Right lobe of liver (tissue), 6 donors: ENCODE measurements at regions not wholly inside any gene's neighbourhood (a gene's known extent, or its start where the extent isn't known, plus 50 kb on each side); places are given as distances from the start of the nearest gene placed in this dataset.

ENCODE experiments used
- ATAC-seq, 4 donors: fragments of 200-7000 bp; cut with Tn5 transposase; one replicate each; pipeline ENCODE4 v1.9.1; 2020; ENCODE audit warnings: mild to moderate bottlenecking in 4 of 4, moderate library complexity in 4 of 4
- DNase-seq, 3 donors: peaks; one replicate each; pipeline ENCODE4 v3.0.0-alpha.2; 2020
- H3K27ac ChIP-seq, 3 donors: fragments of 200-600 bp; one replicate each; pipeline ENCODE4 v1.8.0; 2022
- H3K27me3 ChIP-seq, 2 donors: fragments of 200-600 bp; one replicate each; pipeline ENCODE4 v1.8.0; 2022
- H3K36me3 ChIP-seq, 4 donors: fragments of 200-600 bp; sonication (generic) in 1 of 4; one replicate each; pipeline versions ENCODE4 v1.5.1 to v1.8.0; 2017 to 2022; ENCODE audit warnings: control low read depth in 1 of 4
- H3K4me1 ChIP-seq, 4 donors: fragments of 200-600 bp; sonication (generic) in 1 of 4; one replicate each; pipeline versions ENCODE4 v1.5.1 to v1.8.0; 2017 to 2022; ENCODE audit warnings: control low read depth in 1 of 4
- H3K4me3 ChIP-seq, 3 donors: fragments of 200-600 bp; one replicate each; pipeline ENCODE4 v1.8.0; 2022
- H3K9me3 ChIP-seq, 4 donors: fragments of 200-600 bp; sonication (generic) in 1 of 4; one replicate each; pipeline versions ENCODE4 v1.5.1 to v1.8.0; 2017 to 2022; ENCODE audit warnings: control low read depth in 1 of 4
- POLR2A ChIP-seq: fragments of 450-650 bp; IDR thresholded peaks from one replicate; pipeline ENCODE4 v1.6.1; 2017; ENCODE audit warnings: antibody characterized with exemption, mild to moderate bottlenecking
- WGBS: methylation state at CpG from one replicate; pipeline ENCODE4 v1.1.6; 2018; ENCODE audit warnings: low coverage, low lambda C conversion rate; ENCODE audit not compliant: insufficient coverage; ENCODE audit errors: missing lambda C conversion rate; 5-methylcytosine and 5-hydroxymethylcytosine counted together
- intact Hi-C, 2 donors: fragments of 100-400 bp; cut with DNase I; formaldehyde crosslinking; loops; one replicate each; pipeline versions ENCODE4 v1.11.2 to v1.14.1; 2022
- TF ChIP-seq, protein P1 (sequence below), 4 donors: fragments of 200-600 bp in 3 of 4; fragments of 450-650 bp in 1 of 4; IDR thresholded peaks; one replicate each; pipeline versions ENCODE4 v1.5.1 to v1.8.0; 2016 to 2022; ENCODE audit warnings: antibody characterized with exemption in 4 of 4, mild to moderate bottlenecking in 2 of 4
- donor health status: DM: no; HTN: yes; CAD: no.
- donor health status: DM: no; HTN: no; CAD: no.
- donor health status: DM: no; HTN: no; CAD: no.
- donor health status: DM: no; HTN: yes; CAD: no.
- donor health status: DM: no; HTN: yes; CAD: no.

DNA sequence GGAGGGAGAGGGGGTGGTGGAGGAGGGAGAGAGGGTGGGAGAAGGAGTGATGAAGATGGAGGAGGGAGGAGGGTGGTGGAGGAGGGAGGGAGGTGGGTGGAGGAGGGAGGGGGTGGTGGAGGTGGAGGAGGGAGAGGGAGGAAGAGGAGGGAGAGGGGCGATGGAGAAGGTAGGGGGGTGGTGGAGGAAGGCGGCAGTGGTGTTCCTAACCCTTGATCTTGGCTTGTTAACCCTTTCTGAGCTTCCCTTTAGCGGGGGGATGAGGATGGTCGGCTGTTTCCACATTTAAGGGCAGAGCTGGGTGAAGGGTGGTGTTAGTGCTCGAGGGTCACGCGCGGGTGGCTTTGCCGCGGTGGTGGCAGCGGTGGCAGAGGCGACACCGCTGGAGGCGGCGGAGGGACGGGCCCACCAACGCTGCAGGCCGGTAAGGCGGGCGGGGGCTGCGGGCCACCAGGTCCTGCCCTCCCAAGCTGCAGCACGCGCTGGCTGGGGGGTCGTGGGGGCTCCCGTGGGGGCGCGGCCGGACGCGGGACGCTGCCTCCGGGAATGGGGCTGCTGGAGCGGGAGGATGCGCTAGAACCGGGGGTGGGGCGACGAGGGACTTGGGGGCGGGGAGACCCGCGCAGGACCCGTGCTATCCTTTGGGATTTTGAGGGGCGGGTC, 156.3 kb downstream of the PTPN11 start:
- 11% methylated on average over 26 of the region's 42 CpGs for WGBS
- no peak for DNase-seq

GRCh38 chr12:112575559-112576067, 156.9 kb downstream of the PTPN11 start:
- H3K9me3 ChIP-seq = no peaks in the 10 kb centered on the region
- no peak overlapping the region for H3K27ac ChIP-seq
- H3K27me3 ChIP-seq = no peaks in the 10 kb centered on the region
- no peak for ATAC-seq
- DNase-seq = no peak
- intact Hi-C loops = no loop called here
- H3K4me1 ChIP-seq = no peaks in the 10 kb centered on the region
- TF ChIP-seq POLR2A = no peak
- TF ChIP-seq, protein P1, sequence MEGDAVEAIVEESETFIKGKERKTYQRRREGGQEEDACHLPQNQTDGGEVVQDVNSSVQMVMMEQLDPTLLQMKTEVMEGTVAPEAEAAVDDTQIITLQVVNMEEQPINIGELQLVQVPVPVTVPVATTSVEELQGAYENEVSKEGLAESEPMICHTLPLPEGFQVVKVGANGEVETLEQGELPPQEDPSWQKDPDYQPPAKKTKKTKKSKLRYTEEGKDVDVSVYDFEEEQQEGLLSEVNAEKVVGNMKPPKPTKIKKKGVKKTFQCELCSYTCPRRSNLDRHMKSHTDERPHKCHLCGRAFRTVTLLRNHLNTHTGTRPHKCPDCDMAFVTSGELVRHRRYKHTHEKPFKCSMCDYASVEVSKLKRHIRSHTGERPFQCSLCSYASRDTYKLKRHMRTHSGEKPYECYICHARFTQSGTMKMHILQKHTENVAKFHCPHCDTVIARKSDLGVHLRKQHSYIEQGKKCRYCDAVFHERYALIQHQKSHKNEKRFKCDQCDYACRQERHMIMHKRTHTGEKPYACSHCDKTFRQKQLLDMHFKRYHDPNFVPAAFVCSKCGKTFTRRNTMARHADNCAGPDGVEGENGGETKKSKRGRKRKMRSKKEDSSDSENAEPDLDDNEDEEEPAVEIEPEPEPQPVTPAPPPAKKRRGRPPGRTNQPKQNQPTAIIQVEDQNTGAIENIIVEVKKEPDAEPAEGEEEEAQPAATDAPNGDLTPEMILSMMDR (IDR thresholded peaks at IDR 0.05) = no peak
- no peak overlapping the region for H3K4me3 ChIP-seq
- no peaks in the 10 kb centered on the region for H3K36me3 ChIP-seq
- WGBS = 40% methylated on average over 9 of the region's 22 CpGs

More for the DNA sequence above, 156.3 kb downstream of the PTPN11 start:
- H3K4me1 ChIP-seq = no peaks in the 10 kb centered on the region
- TF ChIP-seq, protein P1 (IDR thresholded peaks at IDR 0.05) = no peak
- TF ChIP-seq POLR2A = no peak
- H3K27ac ChIP-seq = no peak overlapping the region
- H3K4me3 ChIP-seq = no peak overlapping the region
- ATAC-seq = peak in 1 of 4 donors; percentile 23
- no peaks in the 10 kb centered on the region for H3K9me3 ChIP-seq
- intact Hi-C loops = no loop called here
- H3K27me3 ChIP-seq = no peaks in the 10 kb centered on the region
- H3K36me3 ChIP-seq = no peaks in the 10 kb centered on the region

DNA sequence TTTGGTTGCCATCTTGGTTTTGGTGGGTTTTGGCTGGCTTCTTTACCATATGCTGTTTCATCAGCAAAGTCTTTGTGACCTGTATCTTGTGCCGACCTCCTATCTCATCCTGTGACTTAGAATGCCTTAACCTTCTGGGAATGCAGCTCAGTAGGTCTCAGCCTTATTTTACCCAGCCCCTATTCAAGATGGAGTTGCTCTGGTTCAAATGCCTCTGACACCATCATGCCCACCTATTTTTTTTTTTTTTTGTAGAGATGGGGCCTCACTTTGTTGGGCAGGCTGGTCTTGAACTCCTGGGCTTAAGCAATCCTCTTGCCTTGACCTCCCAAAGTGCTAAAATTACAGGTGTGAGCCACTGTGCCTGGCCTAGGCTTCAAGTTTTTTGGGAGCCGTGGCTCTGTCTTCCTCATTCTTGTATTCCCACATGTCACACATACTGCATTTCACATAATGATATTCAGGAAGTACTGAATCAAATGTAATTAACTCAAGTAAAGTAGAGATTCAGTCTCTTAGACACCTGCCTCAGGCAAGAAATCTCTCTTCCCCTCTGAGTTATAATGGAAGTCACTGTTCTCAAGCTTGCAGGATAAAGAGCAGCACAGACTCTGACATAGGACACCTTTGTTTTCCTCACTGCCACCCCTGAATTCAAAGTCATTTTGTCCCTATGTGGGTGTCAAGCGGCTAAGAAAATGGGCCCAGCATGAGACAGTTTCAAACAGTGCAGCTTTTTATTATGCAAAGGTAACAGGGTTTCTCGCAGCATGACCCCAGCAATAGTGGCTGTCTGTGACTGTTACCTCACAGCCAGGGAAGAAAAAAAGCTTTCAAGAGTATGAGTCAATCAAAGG, 159.0 kb downstream of the PTPN11 start:
- Histone ChIP-seq H3K4me1 (no peaks in the 10 kb centered on the region), H3K27me3 (no peaks in the 10 kb centered on the region), H3K36me3 (no peaks in the 10 kb centered on the region), H3K27ac (no peak overlapping the region), H3K4me3 (no peak overlapping the region), H3K9me3 (no peaks in the 10 kb centered on the region)
- intact Hi-C loops = no loop called here
- 43% methylated on average over 4 of the region's 4 CpGs for WGBS
- TF ChIP-seq, protein P1 (IDR thresholded peaks at IDR 0.05) = no peak
- TF ChIP-seq POLR2A = no peak
- DNase-seq (no peak), ATAC-seq (no peak)

DNA sequence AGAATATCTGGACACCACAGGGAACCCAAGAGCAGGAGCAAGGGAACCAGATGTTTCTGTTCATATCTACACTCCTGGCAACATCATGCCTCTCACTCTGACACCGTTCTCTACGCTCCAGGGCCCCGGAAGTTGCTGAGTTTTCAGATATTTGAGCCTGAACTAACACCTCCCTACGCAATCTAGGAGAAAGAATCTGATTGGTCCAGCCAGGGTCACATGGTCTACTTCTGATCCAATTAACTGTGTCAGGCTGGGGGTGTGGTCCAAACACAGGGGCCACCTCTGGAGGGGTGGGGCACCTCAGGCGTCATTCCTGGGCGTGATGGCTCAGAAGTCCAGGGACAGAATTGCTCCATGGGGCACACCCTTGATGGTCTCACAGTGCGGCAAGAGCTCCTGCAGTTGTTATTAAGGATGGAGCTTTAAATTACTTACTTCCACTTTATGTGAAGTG, 165.5 kb downstream of the PTPN11 start:
- DNase-seq (no peak), ATAC-seq (no peak)
- Histone ChIP-seq H3K9me3 (no peaks in the 10 kb centered on the region), H3K27me3 (no peaks in the 10 kb centered on the region), H3K4me3 (no peak overlapping the region), H3K27ac (no peak overlapping the region), H3K4me1 (no peaks in the 10 kb centered on the region), H3K36me3 (no peaks in the 10 kb centered on the region)
- TF ChIP-seq, protein P1 (IDR thresholded peaks at IDR 0.05) = no peak
- TF ChIP-seq POLR2A = no peak
- intact Hi-C loops = no loop called here
- WGBS = 66% methylated on average over 3 of the region's 7 CpGs
